ENCODE measurements at regions not wholly inside any gene's neighbourhood (a gene's known extent, or its start where the extent isn't known, plus 50 kb on each side); places are given as distances from the start of the nearest gene placed in this dataset.
"Not testable (repeated sequence)": the region's sequence is repeated elsewhere in the genome, so short reads cannot be mapped to it uniquely, and the experiment has no call there.

DNA sequence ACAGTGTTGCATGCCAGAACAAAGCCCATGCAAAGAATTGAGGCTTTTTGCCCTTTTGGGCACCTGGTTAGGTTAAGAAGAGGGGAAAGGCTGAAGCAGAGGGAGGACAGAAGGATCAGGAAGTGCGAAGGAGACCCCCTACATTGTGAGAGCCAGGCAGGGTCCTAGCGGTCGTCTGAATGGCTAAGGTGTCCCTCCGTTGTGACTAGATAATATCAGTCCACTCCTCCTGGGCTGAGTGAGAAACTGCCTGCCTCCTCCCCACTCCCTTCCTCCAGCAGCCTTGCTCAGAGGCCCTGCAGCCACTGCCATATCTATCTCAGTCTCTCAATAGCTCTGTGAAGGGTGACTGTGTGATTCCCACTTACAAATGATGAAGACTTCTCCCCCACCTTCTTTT lies 75.1 kb downstream of the WSB1 start:
- POLR2A ChIA-PET = no interaction called here
- BruUV-seq (replicated peaks) = no TSS peak
- Mint-ChIP-seq H3K9me3 (ENCODE audit: unreplicated experiment) (peaks cover 25% of the 10 kb centered on the region), H3K36me3 (ENCODE audit: insufficient read depth, unreplicated experiment) (no peaks in the 10 kb centered on the region), H3K27me3 (ENCODE audit: insufficient read depth, unreplicated experiment) (no peaks in the 10 kb centered on the region), H3K27ac (ENCODE audit: low read depth, unreplicated experiment) (no peak overlapping the region), H3K4me3 (ENCODE audit: unreplicated experiment) (no peak overlapping the region), H3K4me1 (ENCODE audit: insufficient read depth, unreplicated experiment) (no peaks in the 10 kb centered on the region)
- TF ChIP-seq, protein P1, sequence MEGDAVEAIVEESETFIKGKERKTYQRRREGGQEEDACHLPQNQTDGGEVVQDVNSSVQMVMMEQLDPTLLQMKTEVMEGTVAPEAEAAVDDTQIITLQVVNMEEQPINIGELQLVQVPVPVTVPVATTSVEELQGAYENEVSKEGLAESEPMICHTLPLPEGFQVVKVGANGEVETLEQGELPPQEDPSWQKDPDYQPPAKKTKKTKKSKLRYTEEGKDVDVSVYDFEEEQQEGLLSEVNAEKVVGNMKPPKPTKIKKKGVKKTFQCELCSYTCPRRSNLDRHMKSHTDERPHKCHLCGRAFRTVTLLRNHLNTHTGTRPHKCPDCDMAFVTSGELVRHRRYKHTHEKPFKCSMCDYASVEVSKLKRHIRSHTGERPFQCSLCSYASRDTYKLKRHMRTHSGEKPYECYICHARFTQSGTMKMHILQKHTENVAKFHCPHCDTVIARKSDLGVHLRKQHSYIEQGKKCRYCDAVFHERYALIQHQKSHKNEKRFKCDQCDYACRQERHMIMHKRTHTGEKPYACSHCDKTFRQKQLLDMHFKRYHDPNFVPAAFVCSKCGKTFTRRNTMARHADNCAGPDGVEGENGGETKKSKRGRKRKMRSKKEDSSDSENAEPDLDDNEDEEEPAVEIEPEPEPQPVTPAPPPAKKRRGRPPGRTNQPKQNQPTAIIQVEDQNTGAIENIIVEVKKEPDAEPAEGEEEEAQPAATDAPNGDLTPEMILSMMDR (IDR thresholded peaks at IDR 0.05; ENCODE audit: unreplicated experiment) = no peak
- DNase-seq (ENCODE audit: unreplicated experiment) = no peak
- intact Hi-C loops (cut with micrococcal nuclease) = no loop called here
- CTCF ChIA-PET = interaction anchor here (1.2 to 1.4 kb wide), 2 partner anchors 11 to 15 kb away, joined by 4 to 6 read pairs; no protein-coding TSS in a partner anchor

DNA sequence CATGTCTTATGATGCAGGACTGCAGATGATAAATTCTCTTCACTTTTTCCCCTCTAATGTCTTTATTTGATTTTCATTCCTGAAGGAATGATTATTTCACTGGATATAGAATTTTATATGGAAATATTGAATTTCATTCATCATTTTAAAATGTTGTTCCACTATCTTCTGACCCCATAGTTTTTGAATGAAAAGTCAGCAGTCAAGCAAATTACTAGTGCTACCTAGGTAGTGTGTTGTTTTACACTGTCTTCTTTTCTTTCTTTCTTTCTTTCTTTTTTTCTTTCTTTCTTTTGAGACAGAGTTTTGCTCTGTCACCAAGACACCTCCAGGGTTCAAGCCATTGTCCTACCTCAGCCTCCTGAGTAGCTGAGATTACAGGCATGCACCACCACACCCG lies 76.9 kb downstream of the WSB1 start:
- intact Hi-C loops (cut with micrococcal nuclease) = no loop called here
- no peak overlapping the region for H3K4me3 Mint-ChIP-seq (ENCODE audit: unreplicated experiment)
- H3K36me3 Mint-ChIP-seq (ENCODE audit: insufficient read depth, unreplicated experiment) = no peaks in the 10 kb centered on the region
- ChIA-PET POLR2A (no interaction called here), CTCF (interaction anchor here (0.6 to 1.3 kb wide), 4 partner anchors 60 to 366 kb away, joined by 3 read pairs; no protein-coding TSS in a partner anchor)
- no peaks in the 10 kb centered on the region for H3K4me1 Mint-ChIP-seq (ENCODE audit: insufficient read depth, unreplicated experiment)
- no peak overlapping the region for H3K27ac Mint-ChIP-seq (ENCODE audit: low read depth, unreplicated experiment)
- H3K9me3 Mint-ChIP-seq (ENCODE audit: unreplicated experiment) = peaks cover 25% of the 10 kb centered on the region
- DNase-seq (ENCODE audit: unreplicated experiment) = no peak
- TF ChIP-seq, protein P1 (IDR thresholded peaks at IDR 0.05; ENCODE audit: unreplicated experiment) = no peak
- no TSS peak for BruUV-seq (replicated peaks)
- no peaks in the 10 kb centered on the region for H3K27me3 Mint-ChIP-seq (ENCODE audit: insufficient read depth, unreplicated experiment)

GRCh38 chr17:27373695-27374094 lies 79.8 kb downstream of the WSB1 start:
- POLR2A ChIA-PET; DNase-seq (ENCODE audit: unreplicated experiment); BruUV-seq (replicated peaks); H3K27me3 Mint-ChIP-seq (ENCODE audit: insufficient read depth, unreplicated experiment); intact Hi-C loops (cut with micrococcal nuclease); H3K4me3 Mint-ChIP-seq (ENCODE audit: unreplicated experiment); H3K4me1 Mint-ChIP-seq (ENCODE audit: insufficient read depth, unreplicated experiment); H3K36me3 Mint-ChIP-seq (ENCODE audit: insufficient read depth, unreplicated experiment): not testable (repeated sequence)
- Mint-ChIP-seq H3K9me3 (ENCODE audit: unreplicated experiment) (peaks cover 25% of the 10 kb centered on the region), H3K27ac (ENCODE audit: low read depth, unreplicated experiment) (peak overlapping the region; percentile 8)
- CTCF ChIA-PET = interaction anchor here (1.1 kb wide), 1 partner anchor 129 kb away, joined by 3 read pairs; no protein-coding TSS in a partner anchor

GRCh38 chr17:27376637-27377547 lies 79.4 kb upstream of the KSR1 start:
- BruUV-seq (replicated peaks) = no TSS peak
- Mint-ChIP-seq H3K9me3 (ENCODE audit: unreplicated experiment) (peaks cover 13% of the 10 kb centered on the region), H3K4me1 (ENCODE audit: insufficient read depth, unreplicated experiment) (peaks cover 6% of the 10 kb centered on the region), H3K36me3 (ENCODE audit: insufficient read depth, unreplicated experiment) (no peaks in the 10 kb centered on the region), H3K4me3 (ENCODE audit: unreplicated experiment) (no peak overlapping the region), H3K27me3 (ENCODE audit: insufficient read depth, unreplicated experiment) (no peaks in the 10 kb centered on the region), H3K27ac (ENCODE audit: low read depth, unreplicated experiment) (peak overlapping the region; percentile 49)
- intact Hi-C loops (cut with micrococcal nuclease) = no loop called here
- TF ChIP-seq, protein P1 (IDR thresholded peaks at IDR 0.05; ENCODE audit: unreplicated experiment) = no peak
- ChIA-PET CTCF (interaction anchor here (0.6 to 1.5 kb wide), 9 partner anchors 54 to 458 kb away, joined by 3 to 5 read pairs (median 3); no protein-coding TSS in a partner anchor), POLR2A (interaction anchor here (0.6 to 1.1 kb wide), 2 partner anchors 163 to 218 kb away, joined by 3 to 4 read pairs; no protein-coding TSS in a partner anchor)
- peak; percentile 77 for DNase-seq (ENCODE audit: unreplicated experiment)
